Fibroblast of skin of left biceps (primary cell): ENCODE measurements at regions not wholly inside any gene's neighbourhood (a gene's known extent, or its start where the extent isn't known, plus 50 kb on each side); places are given as distances from the start of the nearest gene placed in this dataset.
"Not testable (repeated sequence)": the region's sequence is repeated elsewhere in the genome, so short reads cannot be mapped to it uniquely, and the experiment has no call there.

Source experiments
- DNase-seq, 2 experiments: peaks; one replicate each; pipeline ENCODE4 v3.0.0-alpha.2; 2013; ENCODE audit warnings: low read depth in 2 of 2

- DNase-seq, result no peak
Observed at GRCh38 chr21:25243808-25244207, 363.5 kb downstream of the MRPL39 start.

DNA sequence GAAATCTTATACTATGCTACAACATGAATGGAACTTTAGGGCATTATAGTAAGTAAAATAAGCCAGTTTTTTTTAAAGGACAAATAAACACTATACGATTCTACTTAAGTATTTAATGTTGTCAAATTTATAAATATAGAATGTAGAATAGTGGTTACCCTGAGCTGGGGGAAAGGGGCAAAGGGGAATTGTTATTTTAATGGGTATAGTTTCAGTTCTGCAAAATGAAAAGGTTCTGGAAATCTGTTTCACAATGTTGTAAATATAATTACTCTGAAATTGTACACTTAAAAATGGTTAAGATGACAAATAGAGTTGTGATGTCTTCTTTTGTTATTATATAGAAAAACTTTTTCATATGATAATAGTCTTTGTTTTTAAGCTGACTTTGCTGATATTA, 366.3 kb downstream of the MRPL39 start:
- DNase-seq, result no peak

- DNase-seq, result no peak
Observed at GRCh38 chr21:25234857-25235801, 372.2 kb downstream of the MRPL39 start.

- no peak for DNase-seq
Observed at GRCh38 chr21:25220954-25221353, 386.3 kb downstream of the MRPL39 start.

DNA sequence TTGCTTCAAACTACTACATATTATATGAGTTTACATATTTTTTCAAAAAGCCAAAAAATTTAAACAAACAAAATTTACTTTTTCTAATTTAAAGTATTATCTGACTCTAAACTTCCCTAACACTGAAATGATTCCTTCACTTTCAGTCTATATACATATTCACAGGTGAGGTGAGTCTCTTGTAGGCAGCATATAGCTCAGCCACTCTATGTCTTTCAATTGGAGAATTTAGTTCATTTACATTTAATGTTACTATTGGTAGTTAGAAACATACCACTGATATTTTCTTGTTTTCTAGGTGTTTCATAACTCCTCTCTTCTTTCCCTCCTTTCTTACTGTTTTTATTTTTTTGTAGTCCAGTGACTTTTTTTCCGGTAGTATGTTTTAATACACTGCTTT, 387.1 kb downstream of the MRPL39 start:
- no peak for DNase-seq

GRCh38 chr21:25215698-25216384, 391.4 kb downstream of the MRPL39 start:
- DNase-seq, result no peak

GRCh38 chr21:25214676-25215075, 392.6 kb downstream of the MRPL39 start:
- DNase-seq, result no peak

DNA sequence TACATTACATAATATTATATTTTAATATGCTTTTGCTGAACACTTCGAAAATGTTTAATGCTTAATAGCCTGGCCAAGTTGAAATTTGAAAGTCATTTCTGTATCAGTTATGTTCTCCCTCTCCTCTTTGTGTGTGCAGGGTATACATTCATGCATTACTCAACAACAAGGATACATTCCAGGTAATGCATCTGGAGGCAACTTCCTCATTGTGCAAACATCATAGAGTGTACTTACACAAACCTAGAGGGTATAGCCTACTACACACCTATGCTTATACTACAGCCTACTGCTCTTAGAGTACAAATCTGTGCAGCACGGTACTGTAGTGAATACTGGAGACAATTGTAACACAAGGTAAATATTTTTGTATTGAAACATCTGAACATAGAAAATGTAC, 407.3 kb downstream of the MRPL39 start:
- DNase-seq, result no peak

GRCh38 chr21:25191141-25191540, 416.1 kb downstream of the MRPL39 start:
- DNase-seq, result no peak

DNA sequence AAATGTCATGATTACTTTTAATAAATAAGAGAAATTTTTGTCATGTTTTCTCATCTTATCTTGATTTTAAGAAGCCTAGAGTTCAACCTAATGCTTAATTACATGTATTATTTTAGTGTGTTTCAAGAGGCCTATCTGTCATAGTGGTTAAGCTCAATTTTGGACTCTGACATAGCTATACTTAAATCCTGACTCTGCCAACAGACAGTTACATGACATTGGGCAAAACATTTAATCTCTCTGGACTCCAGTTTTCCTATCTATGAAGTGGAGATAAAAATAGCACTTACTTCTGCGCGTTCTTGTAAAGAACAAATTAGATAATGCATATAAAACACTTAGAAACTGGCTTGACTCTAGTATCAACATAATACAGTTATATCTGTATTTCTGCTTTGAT, 417.8 kb downstream of the MRPL39 start:
- no peak for DNase-seq

- DNase-seq, result no peak
Observed at GRCh38 chr21:25188677-25189079, 418.6 kb downstream of the MRPL39 start.

DNA sequence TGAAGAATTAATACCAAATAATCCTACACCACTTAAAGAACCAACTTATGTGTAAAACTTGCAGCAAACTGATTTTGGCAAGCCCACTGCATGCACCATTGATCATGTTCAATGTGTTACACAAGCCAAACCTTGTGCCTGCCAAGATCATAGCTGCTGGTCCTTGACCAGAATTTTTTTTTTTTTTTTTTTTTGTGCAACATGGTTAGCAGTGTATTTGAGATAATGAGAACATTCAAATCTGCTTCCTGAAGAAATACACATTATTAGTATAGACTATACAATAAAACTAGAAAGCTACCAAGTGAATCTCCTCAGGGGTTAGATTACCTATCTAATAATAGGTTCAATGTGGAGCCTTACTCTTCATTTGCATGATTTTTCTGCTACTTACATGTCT, 421.0 kb downstream of the MRPL39 start:
- no peak for DNase-seq

DNA sequence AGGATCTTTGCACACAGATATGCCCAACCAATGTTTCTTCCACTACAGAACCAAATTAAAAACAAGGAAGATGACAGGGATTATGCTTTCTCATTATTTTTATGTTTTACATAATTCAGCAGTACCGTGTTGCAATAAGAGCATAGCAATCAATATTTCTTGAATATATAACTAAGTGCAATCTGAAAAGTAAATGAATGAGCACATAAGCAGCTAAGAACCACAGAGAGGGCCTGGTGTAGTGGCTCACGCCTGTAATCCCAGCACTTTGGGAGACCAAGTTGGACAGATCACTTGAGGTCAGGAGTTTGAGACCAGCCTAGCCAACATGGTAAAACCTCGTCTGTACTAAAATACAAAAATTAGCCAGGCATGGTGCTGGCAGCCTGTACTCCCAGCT, 423.7 kb downstream of the MRPL39 start:
- no peak for DNase-seq

GRCh38 chr21:25181690-25182089, 425.6 kb downstream of the MRPL39 start:
- DNase-seq, result not testable (repeated sequence)

DNA sequence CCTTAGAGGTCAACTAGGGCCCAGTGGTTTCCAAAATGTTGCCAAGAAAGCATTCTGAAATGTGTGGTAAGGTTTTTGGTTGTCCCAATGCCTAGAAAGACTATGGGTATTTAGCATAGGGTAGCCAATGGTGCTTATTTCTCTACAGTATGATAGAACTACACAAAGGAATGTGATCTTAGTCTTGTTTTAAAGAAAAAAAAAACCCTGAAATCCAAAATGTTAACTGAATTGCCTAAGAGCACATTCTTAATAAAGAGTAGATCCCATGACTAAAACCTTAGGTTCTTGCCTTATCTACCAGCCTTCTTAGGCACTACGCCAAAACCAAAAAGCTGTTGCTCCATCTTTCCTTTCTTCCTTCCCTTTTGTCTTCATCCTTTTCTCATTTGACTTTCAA, 428.2 kb downstream of the MRPL39 start:
- peak; percentile 71 to 81 for DNase-seq

- DNase-seq, result peak in 1 of 2 experiments; percentile 10
Observed at GRCh38 chr21:25176637-25177412, 430.5 kb downstream of the MRPL39 start.

- no peak for DNase-seq
Observed at GRCh38 chr21:25175938-25176337, 431.3 kb downstream of the MRPL39 start.

- peak; percentile 62 to 64 for DNase-seq
Observed at GRCh38 chr21:25171438-25171837, 435.8 kb downstream of the MRPL39 start.

DNA sequence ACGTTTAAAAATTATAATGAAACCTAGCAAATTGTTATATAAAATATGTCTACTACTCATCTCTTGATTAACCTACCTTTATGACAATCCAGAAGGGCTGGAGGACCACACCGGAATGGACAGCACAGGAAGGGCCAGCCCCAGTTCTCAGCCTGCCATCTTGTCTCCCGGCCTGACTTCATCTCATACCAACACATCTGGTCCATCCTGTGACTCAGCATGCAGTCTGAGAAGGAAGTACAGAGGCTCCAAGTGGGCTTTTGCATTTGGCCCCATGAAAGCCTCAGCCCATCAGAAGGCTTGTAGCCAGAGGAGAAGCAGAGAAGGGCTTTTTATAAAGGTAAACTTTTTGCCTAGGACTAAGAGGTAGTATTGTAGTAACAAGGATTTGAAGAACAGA, 436.6 kb downstream of the MRPL39 start:
- DNase-seq, result no peak

GRCh38 chr21:25169370-25169769, 437.9 kb downstream of the MRPL39 start:
- DNase-seq, result no peak

DNA sequence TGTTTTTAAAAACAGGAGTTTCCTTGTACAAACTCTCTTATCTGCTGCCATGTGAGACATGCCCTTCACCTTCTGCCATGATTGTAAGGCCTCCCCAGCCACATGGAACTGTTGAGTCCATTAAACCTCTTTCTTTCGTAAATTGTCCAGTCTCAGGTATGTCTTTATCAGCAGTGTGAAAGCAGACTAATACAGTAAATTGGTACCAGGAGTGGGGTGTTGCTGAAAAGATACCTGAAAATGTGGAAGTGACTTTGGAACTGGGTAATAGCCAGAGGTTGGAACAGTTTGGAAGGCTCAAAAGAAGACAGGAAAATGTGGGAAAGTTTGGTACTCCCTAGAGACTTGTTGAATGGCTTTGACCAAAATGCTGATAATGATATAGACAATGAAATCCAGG, 440.4 kb downstream of the MRPL39 start:
- not testable (repeated sequence) for DNase-seq

DNA sequence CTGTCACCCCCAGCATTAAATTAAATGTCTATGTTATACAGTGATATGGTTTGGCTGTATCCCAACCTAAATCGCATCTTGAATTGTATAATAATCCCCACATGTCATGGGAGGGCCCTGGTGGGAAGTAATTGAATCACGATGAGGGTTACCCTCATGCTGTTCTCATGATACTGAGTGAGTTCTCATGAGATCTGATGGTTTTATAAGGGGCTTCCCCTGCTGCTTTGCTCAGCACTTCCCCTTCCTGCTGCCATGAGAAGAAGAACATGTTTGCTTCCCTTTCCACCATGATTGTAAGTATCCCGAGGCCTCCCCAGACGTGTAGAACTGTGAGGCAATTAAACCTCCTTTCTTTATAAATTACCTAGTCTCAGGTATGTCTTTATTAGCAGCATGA, 445.7 kb downstream of the MRPL39 start:
- DNase-seq, result no peak
